Suprapubic skin (tissue), 4 donors: ENCODE measurements at regions not wholly inside any gene's neighbourhood (a gene's known extent, or its start where the extent isn't known, plus 50 kb on each side); places are given as distances from the start of the nearest gene placed in this dataset.

Source experiments
- DNase-seq, 2 donors: peaks; one replicate each; pipeline ENCODE4 v3.0.0-alpha.2; 2019; ENCODE audit warnings: low spot score in 2 of 2
- H3K27ac ChIP-seq: fragments of 200-600 bp; sonication (generic); one replicate; pipeline ENCODE4 v1.5.1; 2019
- H3K27me3 ChIP-seq: fragments of 200-600 bp; sonication (generic); one replicate; pipeline ENCODE4 v1.5.1; 2019
- H3K36me3 ChIP-seq: fragments of 200-600 bp; sonication (generic); one replicate; pipeline ENCODE4 v1.5.1; 2019
- H3K4me1 ChIP-seq: fragments of 200-600 bp; sonication (generic); one replicate; pipeline ENCODE4 v1.5.1; 2019
- H3K4me3 ChIP-seq: fragments of 200-600 bp; sonication (generic); one replicate; pipeline ENCODE4 v1.5.1; 2019; ENCODE audit warnings: mild to moderate bottlenecking
- H3K9me3 ChIP-seq: fragments of 200-600 bp; sonication (generic); one replicate; pipeline ENCODE4 v1.5.1; 2019
- CTCF ChIP-seq, 2 donors: fragments of 200-600 bp in 1 of 2; fragments of 450-650 bp in 1 of 2; sonication (generic) in 1 of 2; IDR thresholded peaks; one replicate each; pipeline ENCODE4 v1.5.1; 2016 to 2019; ENCODE audit warnings: antibody characterized with exemption in 2 of 2, mild to moderate bottlenecking in 1 of 2, moderate library complexity in 1 of 2
- EP300 ChIP-seq: sonication (generic); formaldehyde crosslinking; IDR thresholded peaks from one replicate; pipeline ENCODE4 v1.6.1; 2017; ENCODE audit warnings: antibody characterized with exemption
- POLR2A ChIP-seq, 2 donors: fragments of 450-650 bp; IDR thresholded peaks; one replicate each; pipeline ENCODE4 v1.6.1; 2017; ENCODE audit warnings: antibody characterized with exemption in 2 of 2, mild to moderate bottlenecking in 2 of 2, moderate library complexity in 2 of 2
- POLR2AphosphoS5 ChIP-seq, 3 donors: sonication (generic); formaldehyde crosslinking; IDR thresholded peaks; one replicate each; pipeline ENCODE4 v1.6.1; 2017; ENCODE audit warnings: antibody characterized with exemption in 3 of 3
- WGBS: methylation state at CpG from one replicate; pipeline ENCODE4 v1.1.5; 2018; 5-methylcytosine and 5-hydroxymethylcytosine counted together

- Histone ChIP-seq H3K4me3 (no peak overlapping the region), H3K9me3 (no peaks in the 10 kb centered on the region), H3K27me3 (peaks cover 7% of the 10 kb centered on the region), H3K4me1 (peaks cover 3% of the 10 kb centered on the region), H3K36me3 (no peaks in the 10 kb centered on the region), H3K27ac (no peak overlapping the region)
- TF ChIP-seq POLR2A (IDR thresholded peaks at IDR 0.05), result no peak
- TF ChIP-seq CTCF (IDR thresholded peaks at IDR 0.05), result no peak
- no peak for TF ChIP-seq EP300
- no peak for TF ChIP-seq POLR2AphosphoS5 (IDR thresholded peaks at IDR 0.05)
- no peak for DNase-seq
- 63% methylated on average over 2 of the region's 2 CpGs for WGBS
These were observed 208.7 kb downstream of the LMX1A start for GRCh38 chr1:165147799-165148198.

- H3K36me3 ChIP-seq, result no peaks in the 10 kb centered on the region
- no peak for DNase-seq
- H3K27ac ChIP-seq, result no peak overlapping the region
- no peaks in the 10 kb centered on the region for H3K9me3 ChIP-seq
- TF ChIP-seq POLR2A (IDR thresholded peaks at IDR 0.05), result no peak
- TF ChIP-seq POLR2AphosphoS5 (IDR thresholded peaks at IDR 0.05), result no peak
- no peak for TF ChIP-seq EP300
- peak in 1 of 2 donors; percentile 63 for TF ChIP-seq CTCF (IDR thresholded peaks at IDR 0.05)
- peaks cover 3% of the 10 kb centered on the region for H3K4me1 ChIP-seq
- peaks cover 25% of the 10 kb centered on the region for H3K27me3 ChIP-seq
- H3K4me3 ChIP-seq, result no peak overlapping the region
- 21% methylated on average over 12 of the region's 12 CpGs for WGBS
These were observed 211.6 kb downstream of the LMX1A start for GRCh38 chr1:165144757-165145397.

GRCh38 chr1:165143437-165144065, 213.0 kb downstream of the LMX1A start:
- WGBS, result 54% methylated on average over 4 of the region's 4 CpGs
- Histone ChIP-seq H3K9me3 (no peaks in the 10 kb centered on the region), H3K27ac (no peak overlapping the region), H3K4me3 (no peak overlapping the region), H3K27me3 (peaks cover 26% of the 10 kb centered on the region), H3K4me1 (peaks cover 3% of the 10 kb centered on the region), H3K36me3 (no peaks in the 10 kb centered on the region)
- TF ChIP-seq CTCF (IDR thresholded peaks at IDR 0.05) (peak in 1 of 2 donors; percentile 42), POLR2A (IDR thresholded peaks at IDR 0.05) (no peak), EP300 (no peak), POLR2AphosphoS5 (IDR thresholded peaks at IDR 0.05) (no peak)
- DNase-seq, result no peak

- TF ChIP-seq EP300 (no peak), POLR2AphosphoS5 (IDR thresholded peaks at IDR 0.05) (no peak), CTCF (IDR thresholded peaks at IDR 0.05) (no peak), POLR2A (IDR thresholded peaks at IDR 0.05) (no peak)
- no peaks in the 10 kb centered on the region for H3K9me3 ChIP-seq
- no peak overlapping the region for H3K4me3 ChIP-seq
- H3K27ac ChIP-seq, result no peak overlapping the region
- WGBS, result 25% methylated on average over 1 of the region's 1 CpG
- H3K36me3 ChIP-seq, result no peaks in the 10 kb centered on the region
- H3K4me1 ChIP-seq, result no peaks in the 10 kb centered on the region
- H3K27me3 ChIP-seq, result peaks cover 35% of the 10 kb centered on the region
- DNase-seq, result no peak
These were observed 217.6 kb downstream of the LMX1A start for GRCh38 chr1:165138960-165139359.

GRCh38 chr1:165137551-165138316, 218.8 kb downstream of the LMX1A start:
- no peak overlapping the region for H3K4me3 ChIP-seq
- H3K36me3 ChIP-seq, result no peaks in the 10 kb centered on the region
- H3K9me3 ChIP-seq, result no peaks in the 10 kb centered on the region
- WGBS, result 66% methylated on average over 5 of the region's 5 CpGs
- TF ChIP-seq POLR2A (IDR thresholded peaks at IDR 0.05), result no peak
- TF ChIP-seq EP300, result no peak
- TF ChIP-seq CTCF (IDR thresholded peaks at IDR 0.05), result no peak
- no peak for TF ChIP-seq POLR2AphosphoS5 (IDR thresholded peaks at IDR 0.05)
- peaks cover 34% of the 10 kb centered on the region for H3K27me3 ChIP-seq
- H3K4me1 ChIP-seq, result no peaks in the 10 kb centered on the region
- DNase-seq, result no peak
- no peak overlapping the region for H3K27ac ChIP-seq
